ENCODE measurements at regions not wholly inside any gene's neighbourhood (a gene's known extent, or its start where the extent isn't known, plus 50 kb on each side); places are given as distances from the start of the nearest gene placed in this dataset.

DNA sequence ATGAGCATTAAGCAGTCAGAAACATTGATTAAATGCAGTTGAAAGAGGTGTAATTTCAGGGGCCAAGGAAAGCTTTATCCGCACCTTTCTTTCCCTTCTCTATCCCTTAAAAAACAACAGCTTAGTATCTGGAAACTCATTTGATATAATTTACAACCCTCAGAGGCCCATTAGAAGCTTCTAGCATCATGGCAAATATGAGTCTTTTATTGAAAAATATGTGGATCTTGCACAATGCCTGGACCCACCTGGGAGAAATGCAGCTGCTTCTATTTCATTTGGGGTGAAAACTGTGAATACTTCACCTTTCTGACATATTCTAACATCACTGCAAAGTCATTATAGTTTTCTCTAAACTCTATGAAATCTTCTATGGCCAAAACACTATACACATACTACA lies 492.2 kb upstream of the PSMD7 start:
- Histone ChIP-seq H3K36me3 (ENCODE audit: control insufficient read depth in 1 of 2, insufficient read depth in 2 of 2, low read length in 2 of 2) (no peaks in the 10 kb centered on the region), H3K27me3 (ENCODE audit: insufficient read depth, low read length) (peaks cover 22% of the 10 kb centered on the region), H3K27ac (ENCODE audit: low read depth, low read length) (no peak overlapping the region), H3K4me1 (ENCODE audit: control insufficient read depth in 1 of 2, insufficient read depth in 2 of 2, low read length in 2 of 2) (no peaks in the 10 kb centered on the region), H3K9ac (ENCODE audit: low read length) (no peak overlapping the region), H3K4me3 (replicated peaks in 1 of 2; ENCODE audit: low read depth in 1 of 2, low read length in 2 of 2) (no peak overlapping the region), H3K9me3 (ENCODE audit: control insufficient read depth in 1 of 2, insufficient read depth in 1 of 2, low read depth in 1 of 2, low read length in 2 of 2) (no peaks in the 10 kb centered on the region), H4K20me1 (ENCODE audit: insufficient read depth) (no peaks in the 10 kb centered on the region), H3K4me2 (ENCODE audit: low read length) (no peak overlapping the region), H3K9me2 (ENCODE audit: insufficient read depth) (no peaks in the 10 kb centered on the region), H3K79me2 (ENCODE audit: insufficient read depth, low read length) (no peaks in the 10 kb centered on the region), H2AFZ (ENCODE audit: low read depth, low read length, poor library complexity, severe bottlenecking) (no peak overlapping the region)
- ATAC-seq (no peak), DNase-seq (ENCODE audit: low read depth, low spot score) (no peak)
- ChIA-PET CTCF (no interaction called here), RAD21 (ENCODE audit: low non-redundant PET in 1 of 2, low total read pairs in 2 of 2, uncharacterized antibody in 2 of 2, unreplicated experiment in 2 of 2) (no interaction called here), POLR2A (no interaction called here)
- TF ChIP-seq, protein P1, sequence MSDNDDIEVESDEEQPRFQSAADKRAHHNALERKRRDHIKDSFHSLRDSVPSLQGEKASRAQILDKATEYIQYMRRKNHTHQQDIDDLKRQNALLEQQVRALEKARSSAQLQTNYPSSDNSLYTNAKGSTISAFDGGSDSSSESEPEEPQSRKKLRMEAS (IDR thresholded peaks at IDR 0.05): no peak
- TF ChIP-seq TCF7L2 (IDR thresholded peaks at IDR 0.05; ENCODE audit: borderline replicate concordance, extremely low read depth, insufficient read depth, insufficient read length) (no peak), CBX3 (IDR thresholded peaks at IDR 0.05; ENCODE audit: low read depth) (no peak), POLR2A (IDR thresholded peaks at IDR 0.05; ENCODE audit: borderline replicate concordance, extremely low read depth, insufficient read depth, insufficient read length) (no peak), EGR1 (IDR thresholded peaks at IDR 0.05; ENCODE audit: low read depth) (no peak), SIN3A (IDR thresholded peaks at IDR 0.05; ENCODE audit: low read depth) (no peak), ZNF274 (IDR thresholded peaks at IDR 0.05; ENCODE audit: low read depth, low read length) (no peak), EZH2phosphoT487 (IDR thresholded peaks at IDR 0.05; ENCODE audit: borderline replicate concordance) (no peak), JUND (IDR thresholded peaks at IDR 0.05) (no peak), SRF (IDR thresholded peaks at IDR 0.05; ENCODE audit: low read depth) (no peak), SP1 (IDR thresholded peaks at IDR 0.05; ENCODE audit: low read depth) (no peak), EZH2 (IDR thresholded peaks at IDR 0.05) (no peak), POLR2AphosphoS5 (IDR thresholded peaks at IDR 0.05; ENCODE audit: low read depth, low read length) (no peak), CEBPB (IDR thresholded peaks at IDR 0.05; ENCODE audit: low read depth) (no peak), RAD21 (IDR thresholded peaks at IDR 0.05; ENCODE audit: low read depth) (no peak)
- TF ChIP-seq, protein P2, sequence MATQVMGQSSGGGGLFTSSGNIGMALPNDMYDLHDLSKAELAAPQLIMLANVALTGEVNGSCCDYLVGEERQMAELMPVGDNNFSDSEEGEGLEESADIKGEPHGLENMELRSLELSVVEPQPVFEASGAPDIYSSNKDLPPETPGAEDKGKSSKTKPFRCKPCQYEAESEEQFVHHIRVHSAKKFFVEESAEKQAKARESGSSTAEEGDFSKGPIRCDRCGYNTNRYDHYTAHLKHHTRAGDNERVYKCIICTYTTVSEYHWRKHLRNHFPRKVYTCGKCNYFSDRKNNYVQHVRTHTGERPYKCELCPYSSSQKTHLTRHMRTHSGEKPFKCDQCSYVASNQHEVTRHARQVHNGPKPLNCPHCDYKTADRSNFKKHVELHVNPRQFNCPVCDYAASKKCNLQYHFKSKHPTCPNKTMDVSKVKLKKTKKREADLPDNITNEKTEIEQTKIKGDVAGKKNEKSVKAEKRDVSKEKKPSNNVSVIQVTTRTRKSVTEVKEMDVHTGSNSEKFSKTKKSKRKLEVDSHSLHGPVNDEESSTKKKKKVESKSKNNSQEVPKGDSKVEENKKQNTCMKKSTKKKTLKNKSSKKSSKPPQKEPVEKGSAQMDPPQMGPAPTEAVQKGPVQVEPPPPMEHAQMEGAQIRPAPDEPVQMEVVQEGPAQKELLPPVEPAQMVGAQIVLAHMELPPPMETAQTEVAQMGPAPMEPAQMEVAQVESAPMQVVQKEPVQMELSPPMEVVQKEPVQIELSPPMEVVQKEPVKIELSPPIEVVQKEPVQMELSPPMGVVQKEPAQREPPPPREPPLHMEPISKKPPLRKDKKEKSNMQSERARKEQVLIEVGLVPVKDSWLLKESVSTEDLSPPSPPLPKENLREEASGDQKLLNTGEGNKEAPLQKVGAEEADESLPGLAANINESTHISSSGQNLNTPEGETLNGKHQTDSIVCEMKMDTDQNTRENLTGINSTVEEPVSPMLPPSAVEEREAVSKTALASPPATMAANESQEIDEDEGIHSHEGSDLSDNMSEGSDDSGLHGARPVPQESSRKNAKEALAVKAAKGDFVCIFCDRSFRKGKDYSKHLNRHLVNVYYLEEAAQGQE (IDR thresholded peaks at IDR 0.05; ENCODE audit: low read depth): no peak
- TF ChIP-seq, protein P3, sequence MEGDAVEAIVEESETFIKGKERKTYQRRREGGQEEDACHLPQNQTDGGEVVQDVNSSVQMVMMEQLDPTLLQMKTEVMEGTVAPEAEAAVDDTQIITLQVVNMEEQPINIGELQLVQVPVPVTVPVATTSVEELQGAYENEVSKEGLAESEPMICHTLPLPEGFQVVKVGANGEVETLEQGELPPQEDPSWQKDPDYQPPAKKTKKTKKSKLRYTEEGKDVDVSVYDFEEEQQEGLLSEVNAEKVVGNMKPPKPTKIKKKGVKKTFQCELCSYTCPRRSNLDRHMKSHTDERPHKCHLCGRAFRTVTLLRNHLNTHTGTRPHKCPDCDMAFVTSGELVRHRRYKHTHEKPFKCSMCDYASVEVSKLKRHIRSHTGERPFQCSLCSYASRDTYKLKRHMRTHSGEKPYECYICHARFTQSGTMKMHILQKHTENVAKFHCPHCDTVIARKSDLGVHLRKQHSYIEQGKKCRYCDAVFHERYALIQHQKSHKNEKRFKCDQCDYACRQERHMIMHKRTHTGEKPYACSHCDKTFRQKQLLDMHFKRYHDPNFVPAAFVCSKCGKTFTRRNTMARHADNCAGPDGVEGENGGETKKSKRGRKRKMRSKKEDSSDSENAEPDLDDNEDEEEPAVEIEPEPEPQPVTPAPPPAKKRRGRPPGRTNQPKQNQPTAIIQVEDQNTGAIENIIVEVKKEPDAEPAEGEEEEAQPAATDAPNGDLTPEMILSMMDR (IDR thresholded peaks at IDR 0.05 in 2 of 3, conservative IDR thresholded peaks at IDR 0.05 in 1 of 3; ENCODE audit: borderline replicate concordance in 1 of 3, insufficient read depth in 1 of 3, low read depth in 2 of 3, low read length in 2 of 3): no peak
- TF ChIP-seq, protein P4, sequence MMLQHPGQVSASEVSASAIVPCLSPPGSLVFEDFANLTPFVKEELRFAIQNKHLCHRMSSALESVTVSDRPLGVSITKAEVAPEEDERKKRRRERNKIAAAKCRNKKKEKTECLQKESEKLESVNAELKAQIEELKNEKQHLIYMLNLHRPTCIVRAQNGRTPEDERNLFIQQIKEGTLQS (IDR thresholded peaks at IDR 0.05): no peak
- intact Hi-C loops (cut with micrococcal nuclease): no loop called here
- BruUV-seq (replicated peaks): no TSS peak
